GM19395 (cell line): ENCODE measurements at regions not wholly inside any gene's neighbourhood (a gene's known extent, or its start where the extent isn't known, plus 50 kb on each side); places are given as distances from the start of the nearest gene placed in this dataset.
"Not testable (repeated sequence)": the region's sequence is repeated elsewhere in the genome, so short reads cannot be mapped to it uniquely, and the experiment has no call there.

ENCODE experiments used
- ATAC-seq: cut with Tn5 transposase; IDR thresholded peaks from one replicate; pipeline ENCODE4 v1.9.1; 2021; ENCODE audit warnings: mild to moderate bottlenecking, moderate library complexity; ENCODE audit not compliant: unreplicated experiment

DNA sequence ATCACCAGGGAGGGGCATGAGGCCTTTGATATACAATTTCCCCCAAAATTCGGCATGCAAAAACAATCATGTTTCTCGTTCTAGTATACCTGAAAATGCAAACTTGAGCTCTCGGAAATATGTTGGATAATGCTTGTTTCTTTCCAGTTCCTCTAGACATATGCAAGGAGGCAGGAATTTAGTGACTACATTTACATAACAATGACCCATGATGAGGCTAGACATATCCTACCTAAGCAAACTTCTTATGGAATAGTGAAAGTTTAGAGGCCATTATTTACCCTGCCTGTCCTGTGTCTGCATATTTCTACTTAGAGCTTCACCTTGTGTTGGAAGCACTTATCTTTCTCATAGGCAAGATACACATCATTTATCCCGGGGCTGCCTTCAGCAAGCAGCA, 514.6 kb downstream of the KCNJ2 start:
- ATAC-seq: no peak

- no peak for ATAC-seq
Observed at GRCh38 chr17:70687421-70687820, 518.1 kb downstream of the KCNJ2 start.

DNA sequence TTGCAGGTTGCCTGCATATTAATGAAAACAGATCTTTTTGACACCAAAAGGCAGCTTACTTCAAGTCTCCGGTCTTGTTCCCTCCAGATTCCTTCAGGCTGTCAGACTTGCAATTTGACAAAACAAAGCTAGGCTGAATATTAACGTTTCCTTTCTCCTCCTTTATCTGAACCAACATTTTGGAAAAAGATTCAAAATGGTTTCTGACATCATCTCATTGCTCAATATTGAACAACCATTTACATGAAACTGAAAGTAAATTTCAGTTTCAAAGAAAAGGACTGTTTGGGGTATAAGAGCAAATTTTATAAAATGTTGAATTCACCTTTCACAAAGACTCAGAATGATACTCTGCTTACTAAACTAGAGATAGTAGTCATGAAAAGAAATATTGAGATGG, 521.8 kb downstream of the KCNJ2 start:
- ATAC-seq: no peak

- ATAC-seq: no peak
Observed at GRCh38 chr17:70699408-70699807, 530.1 kb downstream of the KCNJ2 start.

GRCh38 chr17:70702683-70703255, 533.4 kb downstream of the KCNJ2 start:
- ATAC-seq: no peak

- ATAC-seq: no peak
Observed at GRCh38 chr17:70709596-70709995, 540.3 kb downstream of the KCNJ2 start.

DNA sequence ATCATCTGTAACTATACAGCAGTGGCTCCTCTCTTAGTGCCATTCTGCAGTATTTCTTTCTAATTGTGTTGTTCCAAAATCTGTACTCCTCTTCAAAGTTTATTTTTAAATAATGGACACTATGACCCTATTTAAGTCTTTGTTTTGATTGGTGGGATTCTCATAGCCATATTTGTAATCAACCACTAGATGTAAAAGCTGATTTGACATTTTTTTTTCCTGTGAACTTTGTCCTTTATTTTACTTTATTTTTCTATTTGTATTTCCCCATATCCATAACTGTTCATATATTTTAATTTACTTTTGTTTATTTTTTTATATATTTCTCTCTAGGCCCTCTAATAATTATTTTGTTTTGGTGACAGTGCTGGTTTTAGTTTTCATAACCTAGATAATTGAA, 544.4 kb downstream of the KCNJ2 start:
- no peak for ATAC-seq

DNA sequence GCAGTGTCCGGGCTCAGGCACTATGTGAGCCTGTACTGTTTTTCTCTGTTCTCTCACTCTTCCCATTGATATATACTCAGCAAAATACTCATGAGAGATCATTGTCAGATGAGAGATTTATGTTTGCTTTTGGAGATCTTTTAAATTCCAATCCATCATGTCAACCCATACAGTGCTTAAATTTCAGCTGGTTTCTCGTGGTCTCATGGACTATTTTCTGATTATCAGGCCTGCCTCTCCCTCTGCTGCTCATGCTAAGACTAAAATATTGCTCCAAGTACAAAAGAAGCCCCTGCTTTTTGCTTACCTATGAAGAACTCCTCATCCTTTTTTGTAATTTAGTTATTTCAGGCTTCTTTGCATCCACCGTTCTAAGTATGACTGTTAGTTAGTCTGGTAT, 547.2 kb downstream of the KCNJ2 start:
- ATAC-seq: no peak

- ATAC-seq: no peak
Observed at GRCh38 chr17:70717042-70717441, 547.7 kb downstream of the KCNJ2 start.

- ATAC-seq: no peak
Observed at GRCh38 chr17:70736375-70736957, 567.1 kb downstream of the KCNJ2 start.

DNA sequence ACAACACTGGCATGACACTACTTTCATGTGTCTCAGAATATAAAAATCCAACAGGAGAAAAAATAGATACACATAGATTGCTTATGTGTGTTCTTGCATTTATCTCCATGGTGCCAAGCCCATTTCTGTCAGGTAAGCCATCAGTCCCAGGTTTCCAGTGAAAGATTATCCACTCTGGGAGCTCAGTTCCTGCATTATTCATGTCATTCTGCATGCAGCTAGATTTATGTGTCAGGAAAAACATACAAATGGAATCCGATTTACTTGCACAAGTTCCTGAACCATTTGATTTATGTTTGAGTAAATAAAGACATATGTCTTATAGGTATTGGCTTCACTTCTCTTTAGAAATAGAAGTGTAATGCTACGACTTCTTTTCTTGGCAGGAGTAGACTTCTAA, 569.7 kb downstream of the KCNJ2 start:
- ATAC-seq: no peak

DNA sequence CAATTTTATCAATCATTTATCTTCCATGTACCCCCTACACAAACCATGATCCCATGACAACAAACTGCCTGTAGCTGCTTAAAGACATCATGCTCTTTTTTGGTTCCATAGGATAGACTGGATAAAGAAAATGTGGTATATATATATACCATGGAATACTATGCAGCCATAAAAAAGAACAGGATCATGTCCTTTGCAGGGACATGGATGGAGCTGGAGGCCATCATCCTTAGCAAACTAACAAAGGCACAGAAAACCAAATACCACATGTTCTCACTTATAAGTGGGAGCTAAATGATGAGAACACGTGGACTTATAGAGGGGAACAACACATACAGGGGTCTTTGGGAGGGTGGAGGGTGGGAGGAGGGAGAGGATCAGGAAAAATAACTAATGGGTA, 577.2 kb downstream of the KCNJ2 start:
- not testable (repeated sequence) for ATAC-seq

DNA sequence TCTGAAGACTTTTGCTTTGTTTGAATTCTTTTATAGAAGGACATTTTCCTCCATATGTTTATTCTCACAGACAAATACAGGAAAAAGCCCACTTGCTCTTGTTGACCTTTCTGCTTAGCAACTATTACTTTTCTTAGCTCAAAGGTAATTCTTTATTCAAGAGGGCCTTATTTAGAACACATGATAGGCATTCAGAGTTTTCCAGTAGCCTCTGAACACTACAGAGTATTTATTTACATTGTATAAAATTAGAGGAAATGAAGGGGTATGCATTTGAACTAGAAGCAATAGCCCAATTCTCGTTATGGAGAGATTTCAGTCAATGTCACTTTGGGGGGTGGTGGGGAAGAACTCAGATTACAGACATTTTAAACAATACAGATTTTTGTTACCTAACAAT, 581.7 kb downstream of the KCNJ2 start:
- ATAC-seq: no peak

DNA sequence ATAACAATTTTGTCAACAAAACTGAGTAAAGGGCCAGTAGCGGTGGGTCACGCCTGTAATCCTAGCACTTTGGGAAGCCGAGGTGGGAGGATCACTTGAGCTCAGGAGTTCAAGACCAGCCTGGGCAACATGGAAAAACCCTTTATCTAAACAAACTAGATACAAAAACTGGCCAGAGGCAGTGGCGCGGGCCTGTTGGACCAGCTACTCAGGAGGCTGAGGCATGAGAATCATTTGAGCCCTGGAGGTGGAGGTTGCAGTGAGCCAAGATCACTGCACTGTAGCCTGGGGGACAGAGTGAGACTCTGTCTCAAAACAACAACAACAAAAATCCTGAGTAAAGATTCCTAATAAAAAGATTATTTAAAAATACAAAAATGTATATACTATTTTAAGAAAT, 583.1 kb downstream of the KCNJ2 start:
- not testable (repeated sequence) for ATAC-seq

DNA sequence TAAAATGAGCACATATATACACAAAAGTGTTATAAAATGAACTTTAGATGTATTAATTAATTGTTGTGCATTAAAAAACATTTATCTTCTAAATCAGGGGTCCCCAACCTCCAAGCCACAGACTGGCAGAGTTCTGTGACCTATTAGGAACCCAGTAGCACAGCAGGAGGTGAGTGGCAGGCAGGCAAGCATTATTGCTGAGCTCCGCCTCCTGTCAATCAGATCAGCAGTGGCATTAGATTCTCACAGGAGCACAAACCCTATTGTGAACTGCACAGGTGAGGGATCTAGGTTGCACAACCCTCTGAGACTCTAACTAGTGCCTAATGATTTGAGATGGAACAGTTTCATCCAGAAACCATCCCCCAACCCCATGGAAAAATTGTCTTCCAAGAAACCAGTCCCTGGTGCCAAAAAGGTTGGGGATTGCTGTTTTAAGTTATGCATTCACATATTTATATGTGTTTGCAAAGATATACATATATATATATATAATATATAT, 583.7 kb downstream of the KCNJ2 start:
- ATAC-seq: no peak

DNA sequence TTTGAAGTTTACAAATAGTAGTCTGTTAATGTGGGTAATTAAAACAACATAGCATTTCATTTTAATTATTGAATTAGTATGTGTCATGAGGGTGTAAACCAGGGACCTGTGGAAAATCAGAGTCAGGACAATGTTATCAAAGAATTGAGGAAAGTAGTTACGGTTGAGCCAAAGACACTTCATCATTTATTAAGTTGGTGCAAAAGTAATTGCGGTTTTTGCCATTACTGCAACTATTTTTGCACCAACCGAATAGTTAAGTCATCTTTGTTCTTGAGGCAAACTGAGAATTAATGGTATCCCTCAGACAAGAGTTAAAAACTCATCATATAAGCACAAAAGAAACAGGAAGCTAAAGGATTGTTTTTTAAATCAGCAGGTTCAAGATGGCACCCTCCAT, 593.7 kb downstream of the KCNJ2 start:
- ATAC-seq: no peak

- no peak for ATAC-seq
Observed at GRCh38 chr17:70767102-70767701, 597.9 kb downstream of the KCNJ2 start.

DNA sequence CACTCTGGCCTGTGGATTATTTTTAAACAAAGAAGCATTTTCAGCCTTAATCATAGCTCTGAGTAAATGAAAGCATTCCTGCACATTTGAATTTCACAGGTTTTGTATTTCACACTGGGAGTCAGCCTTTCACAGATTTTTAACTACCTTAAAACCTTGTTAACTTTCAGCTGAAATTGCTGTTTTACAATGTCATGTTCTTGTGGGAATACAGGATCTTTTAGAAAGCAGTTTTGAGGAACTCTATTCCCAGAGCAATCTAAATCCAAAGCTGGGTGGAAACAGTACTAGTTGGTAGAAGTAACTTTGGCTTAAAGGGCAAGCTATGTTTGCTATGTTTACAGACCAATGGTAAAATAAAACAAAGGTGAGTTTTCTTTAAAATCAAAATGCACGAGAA, 600.6 kb downstream of the KCNJ2 start:
- no peak for ATAC-seq

DNA sequence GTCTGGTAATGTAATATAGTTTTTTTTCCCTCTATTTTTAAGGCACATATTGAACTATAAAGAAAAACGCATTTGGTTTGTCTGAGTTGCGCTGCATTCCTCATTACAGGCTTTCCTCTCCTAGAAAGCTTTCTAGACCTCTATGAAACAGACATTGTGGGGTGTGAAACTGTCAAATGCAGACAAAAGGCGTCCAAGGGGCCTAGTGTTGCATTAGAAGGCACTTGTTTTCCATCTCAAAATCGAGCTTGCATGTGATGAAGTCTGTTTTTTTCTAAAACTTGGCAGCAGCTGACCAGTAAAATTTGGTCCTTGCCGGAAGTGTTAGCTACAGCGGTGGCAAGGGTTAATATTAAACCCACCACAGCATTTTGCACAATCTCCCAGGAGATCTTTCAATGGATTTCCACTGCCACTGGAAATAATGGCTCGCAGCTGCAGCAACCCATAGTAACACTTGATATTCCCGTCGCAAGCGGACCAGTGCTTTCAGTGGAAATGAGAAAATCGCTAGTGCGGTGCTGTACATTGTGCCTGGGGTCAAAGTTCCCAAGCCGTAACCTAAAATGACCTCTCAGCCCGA, 602.6 kb downstream of the KCNJ2 start:
- no peak for ATAC-seq

GRCh38 chr17:70772761-70773160, 603.4 kb downstream of the KCNJ2 start:
- ATAC-seq: no peak

DNA sequence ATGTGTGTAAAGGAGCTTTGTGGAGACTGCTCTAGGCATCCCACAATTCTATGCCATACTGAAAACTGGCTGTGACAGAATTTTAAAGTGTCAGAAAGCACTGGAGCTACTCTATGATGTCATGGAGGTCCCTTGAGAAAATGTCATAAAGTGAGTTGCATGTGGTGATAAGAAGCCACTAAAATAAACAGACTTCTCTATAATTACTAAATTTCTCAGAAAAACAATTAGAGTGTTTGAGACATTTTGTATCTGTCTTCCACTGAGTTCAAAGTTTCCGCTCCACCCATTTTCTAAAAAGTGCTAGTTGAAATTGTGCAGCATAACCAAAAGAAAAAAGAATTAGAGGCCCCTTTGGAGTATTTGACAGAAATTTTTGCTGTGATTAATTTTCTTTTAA, 603.9 kb downstream of the KCNJ2 start:
- no peak for ATAC-seq
